BE2C (cell line): ENCODE measurements at regions not wholly inside any gene's neighbourhood (a gene's known extent, or its start where the extent isn't known, plus 50 kb on each side); places are given as distances from the start of the nearest gene placed in this dataset.

Source experiments
- DNase-seq: peaks from one replicate; pipeline ENCODE4 v3.0.0-alpha.2; 2020
- H3K27me3 ChIP-seq: fragments of 250-450 bp; sonication (Bioruptor Pico); 2 replicates; pipeline ENCODE4 v1.5.1; 2020; ENCODE audit warnings: mild to moderate bottlenecking
- H3K36me3 ChIP-seq: fragments of 250-450 bp; sonication (Bioruptor Pico); 2 replicates; pipeline ENCODE4 v1.5.1; 2020; ENCODE audit warnings: mild to moderate bottlenecking
- H3K4me1 ChIP-seq: fragments of 250-450 bp; sonication (Bioruptor Pico); 2 replicates; pipeline ENCODE4 v1.5.1; 2020
- H3K4me3 ChIP-seq: 2 replicates; pipeline ENCODE4 v1.5.1; 2011; ENCODE audit warnings: low read depth, low read length
- H3K9me3 ChIP-seq: fragments of 250-450 bp; sonication (Bioruptor Pico); 2 replicates; pipeline ENCODE4 v1.5.1; 2020
- CTCF ChIP-seq: IDR thresholded peaks from 2 replicates; pipeline ENCODE4 v1.5.1; 2012; ENCODE audit warnings: mild to moderate bottlenecking, low read depth, low read length

- no peaks in the 10 kb centered on the region for H3K9me3 ChIP-seq
- no peaks in the 10 kb centered on the region; the same call in 1 of the 2 replicates for H3K27me3 ChIP-seq
- TF ChIP-seq CTCF, result no peak
- no peak overlapping the region for H3K4me3 ChIP-seq
- no peaks in the 10 kb centered on the region; the same call in 1 of the 2 replicates for H3K36me3 ChIP-seq
- DNase-seq, result no peak
- no peaks in the 10 kb centered on the region; the same call in 1 of the 2 replicates for H3K4me1 ChIP-seq
Measured at GRCh38 chr13:47546391-47547225, 454.5 kb downstream of the SUCLA2 start.

GRCh38 chr13:47545201-47546024 is 455.7 kb downstream of the SUCLA2 start:
- Histone ChIP-seq H3K27me3 (no peaks in the 10 kb centered on the region; the same call in 1 of the 2 replicates), H3K4me3 (no peak overlapping the region), H3K4me1 (no peaks in the 10 kb centered on the region; the same call in 1 of the 2 replicates), H3K9me3 (no peaks in the 10 kb centered on the region), H3K36me3 (no peaks in the 10 kb centered on the region; the same call in 1 of the 2 replicates)
- no peak for TF ChIP-seq CTCF
- DNase-seq, result no peak

GRCh38 chr13:47539317-47539716 is 461.8 kb downstream of the SUCLA2 start:
- H3K9me3 ChIP-seq, result no peaks in the 10 kb centered on the region
- no peak for TF ChIP-seq CTCF
- no peak overlapping the region for H3K4me3 ChIP-seq
- peaks cover 3% of the 10 kb centered on the region; the same call in 1 of the 2 replicates for H3K4me1 ChIP-seq
- no peaks in the 10 kb centered on the region for H3K27me3 ChIP-seq
- no peak for DNase-seq
- no peaks in the 10 kb centered on the region for H3K36me3 ChIP-seq

GRCh38 chr13:47523771-47524170 is 477.3 kb downstream of the SUCLA2 start:
- no peaks in the 10 kb centered on the region for H3K4me1 ChIP-seq
- H3K36me3 ChIP-seq, result no peaks in the 10 kb centered on the region
- H3K27me3 ChIP-seq, result no peaks in the 10 kb centered on the region
- TF ChIP-seq CTCF, result no peak
- no peak overlapping the region for H3K4me3 ChIP-seq
- H3K9me3 ChIP-seq, result no peaks in the 10 kb centered on the region
- DNase-seq, result no peak

- H3K4me1 ChIP-seq, result no peaks in the 10 kb centered on the region
- no peaks in the 10 kb centered on the region for H3K27me3 ChIP-seq
- no peak for DNase-seq
- TF ChIP-seq CTCF, result no peak
- H3K36me3 ChIP-seq, result no peaks in the 10 kb centered on the region
- H3K9me3 ChIP-seq, result no peaks in the 10 kb centered on the region
- no peak overlapping the region for H3K4me3 ChIP-seq
Measured at GRCh38 chr13:47521890-47522487, 479.1 kb downstream of the SUCLA2 start.
